HepG2 (cell line): ENCODE measurements at regions not wholly inside any gene's neighbourhood (a gene's known extent, or its start where the extent isn't known, plus 50 kb on each side); places are given as distances from the start of the nearest gene placed in this dataset.

ENCODE experiments used
- ATAC-seq: fragments of 200-7000 bp; cut with Tn5 transposase; 3 replicates; pipeline ENCODE4 v1.9.1; 2020; ENCODE audit warnings: mild to moderate bottlenecking, moderate library complexity
- BruUV-seq: library from RNA; stranded (reverse); fragments of 400-500 nt; replicated peaks from 2 replicates; lab custom pipeline; 2021; lab: Mats Ljungman, UMichigan
- CTCF ChIA-PET: fragments of 300-600 bp; formaldehyde crosslinking; extraction: SDS; loops from one replicate; lab custom pipeline; 2021; ENCODE audit warnings: low total read pairs, inconsistent platforms, low intra/inter-chr PET ratio; lab: Yijun Ruan, JAX
- POLR2A ChIA-PET: fragments of 350-600 bp; sonication (Branson Sonifier 250); formaldehyde crosslinking; loops from one replicate; lab custom pipeline; 2020; ENCODE audit warnings: antibody characterized with exemption, inconsistent platforms; lab: Yijun Ruan, JAX
- DNase-seq: peaks from one replicate; pipeline ENCODE4 v3.0.0-alpha.2; 2015; ENCODE audit warnings: low spot score
- FAIRE-seq: peaks from 3 replicates; lab custom pipeline; 2011; peaks lifted over from hg19 to GRCh38; lab: Jason Lieb, UNC
- H2AFZ ChIP-seq: one replicate; pipeline ENCODE4 v1.6.1; 2011; ENCODE audit warnings: low read length, inconsistent platforms
- H3K27ac ChIP-seq: fragments of 300-600 bp; 3 replicates; pipeline ENCODE4 v1.8.0; 2011; ENCODE audit warnings: mixed run types, mild to moderate bottlenecking, mixed read lengths, low read length, inconsistent platforms; ENCODE audit not compliant: insufficient read depth; ENCODE audit errors: extremely low read length
- H3K27me3 ChIP-seq, 2 experiments: fragments of 200-600 bp in 1 of 2; 2 replicates in 1 of 2; 3 replicates in 1 of 2; pipeline versions ENCODE4 v1.6.0 to v1.8.0; 2011; ENCODE audit warnings: low read length in 2 of 2, mild to moderate bottlenecking in 2 of 2, moderate library complexity in 2 of 2, inconsistent platforms in 1 of 2; ENCODE audit not compliant: insufficient read depth in 2 of 2, control insufficient read depth in 1 of 2
- H3K36me3 ChIP-seq, 2 experiments: fragments of 200-600 bp in 1 of 2; replicated peaks in 1 of 2; 2 replicates in 1 of 2; 3 replicates in 1 of 2; pipeline versions ENCODE4 v1.5.1 to v1.8.0; 2011; ENCODE audit warnings: low read length in 2 of 2, inconsistent platforms in 1 of 2; ENCODE audit not compliant: insufficient read depth in 2 of 2, control insufficient read depth in 1 of 2
- H3K4me1 ChIP-seq: 2 replicates; pipeline ENCODE4 v1.5.1; 2012; ENCODE audit warnings: low read length, inconsistent platforms; ENCODE audit not compliant: insufficient read depth
- H3K4me2 ChIP-seq: 2 replicates; pipeline ENCODE4 v1.6.0; 2011; ENCODE audit warnings: low read depth, low read length, inconsistent platforms
- H3K4me3 ChIP-seq, 3 experiments: fragments of 200-600 bp in 1 of 3; sonication (generic), shearing (Covaris generic) in 1 of 3; replicated peaks in 1 of 3; 2 replicates each; pipeline ENCODE4 v1.5.1; 2011 to 2016; ENCODE audit warnings: low read length in 3 of 3, inconsistent platforms in 2 of 3, low read depth in 2 of 3, mild to moderate bottlenecking in 2 of 3, control low read depth in 1 of 3, mixed read lengths in 1 of 3; ENCODE audit not compliant: insufficient read depth in 1 of 3
- H3K79me2 ChIP-seq: one replicate; pipeline ENCODE4 v1.6.1; 2011; ENCODE audit warnings: low read length, inconsistent platforms; ENCODE audit not compliant: insufficient read depth
- H3K9ac ChIP-seq: 2 replicates; pipeline ENCODE4 v1.6.0; 2011; ENCODE audit warnings: mild to moderate bottlenecking, low read depth, low read length, inconsistent platforms; ENCODE audit not compliant: insufficient read depth
- H3K9me3 ChIP-seq: 2 replicates; pipeline ENCODE4 v1.5.1; 2012; ENCODE audit warnings: mild to moderate bottlenecking, low read length
- H4K20me1 ChIP-seq: 2 replicates; pipeline ENCODE4 v1.6.0; 2011; ENCODE audit warnings: inconsistent platforms, mild to moderate bottlenecking, low read length, moderate library complexity; ENCODE audit not compliant: insufficient read depth
- GRHL1 ChIP-seq: sonication (generic); formaldehyde crosslinking; conservative IDR thresholded peaks from 2 replicates; pipeline ENCODE4 v1.8.0; 2022; ENCODE audit warnings: missing genetic modification reagents
- HCFC1 ChIP-seq: fragments of 150-350 bp; IDR thresholded peaks from 2 replicates; pipeline ENCODE4 v1.6.1; 2014; ENCODE audit warnings: low read depth, low read length
- NR2F1 ChIP-seq, 2 experiments: fragments of 450-650 bp in 1 of 2; formaldehyde crosslinking in 1 of 2; IDR thresholded peaks; 2 replicates each; pipeline versions ENCODE4 v1.5.0 to v1.6.1; 2016 to 2020; ENCODE audit warnings: mild to moderate bottlenecking in 1 of 2, missing compliant biosample characterization in 1 of 2, missing genetic modification reagents in 1 of 2, moderate library complexity in 1 of 2
- RBFOX2 ChIP-seq: fragments of 200-400 bp; formaldehyde crosslinking; IDR thresholded peaks from 2 replicates; pipeline ENCODE4 v1.6.1; 2017; ENCODE audit warnings: low read depth, mild to moderate bottlenecking, low read length
- RNF2 ChIP-seq: fragments of 450-650 bp; conservative IDR thresholded peaks from 2 replicates; pipeline ENCODE4 v1.6.1; 2016; ENCODE audit warnings: low read depth
- ZBTB8A ChIP-seq: sonication (generic); formaldehyde crosslinking; IDR thresholded peaks from 2 replicates; pipeline ENCODE4 v1.4.0; 2020; ENCODE audit warnings: mild to moderate bottlenecking, low read depth, missing genetic modification reagents, borderline replicate concordance
- ZFP90 ChIP-seq: sonication (generic); formaldehyde crosslinking; IDR thresholded peaks from 2 replicates; pipeline ENCODE4 v1.8.0; 2022; ENCODE audit warnings: missing genetic modification reagents, mild to moderate bottlenecking, inconsistent platforms, borderline replicate concordance
- ZNF136 ChIP-seq: sonication (generic); formaldehyde crosslinking; IDR thresholded peaks from 2 replicates; pipeline ENCODE4 v1.8.1; 2022; ENCODE audit warnings: low read depth, mild to moderate bottlenecking, moderate library complexity, missing genetic modification reagents
- ZNF577 ChIP-seq: sonication (generic); formaldehyde crosslinking; IDR thresholded peaks from 2 replicates; pipeline ENCODE4 v1.4.0; 2020; ENCODE audit warnings: mild to moderate bottlenecking, low read depth, missing genetic modification reagents, borderline replicate concordance
- ZNF629 ChIP-seq: sonication (generic); formaldehyde crosslinking; conservative IDR thresholded peaks from 2 replicates; pipeline ENCODE4 v1.5.0; 2020; ENCODE audit warnings: missing genetic modification reagents
- WGBS: methylation state at CpG from one replicate; pipeline ENCODE4 v1.1.6; 2017; ENCODE audit warnings: low lambda C conversion rate; 5-methylcytosine and 5-hydroxymethylcytosine counted together
- in situ Hi-C: cut with HindIII; loops from 2 replicates; pipeline ENCODE4 v1.10.0; 2017; ENCODE audit warnings: low pct_unique_long_range_greater_than_20kb; ENCODE audit not compliant: extremely low pct_ligation_motif_present
- intact Hi-C: fragments of 100-400 bp; cut with micrococcal nuclease; formaldehyde crosslinking; loops from one replicate; pipeline ENCODE4 v1.10.0; 2022; ENCODE audit not compliant: unreplicated experiment
- TF ChIP-seq, protein P1 (sequence below): fragments of 450-650 bp; IDR thresholded peaks from 2 replicates; pipeline ENCODE4 v1.6.1; 2016
- TF ChIP-seq, protein P2 (sequence below): sonication (generic); formaldehyde crosslinking; IDR thresholded peaks from 2 replicates; pipeline ENCODE4 v1.8.0; 2022; ENCODE audit warnings: missing genetic modification reagents, mild to moderate bottlenecking, borderline replicate concordance

DNA sequence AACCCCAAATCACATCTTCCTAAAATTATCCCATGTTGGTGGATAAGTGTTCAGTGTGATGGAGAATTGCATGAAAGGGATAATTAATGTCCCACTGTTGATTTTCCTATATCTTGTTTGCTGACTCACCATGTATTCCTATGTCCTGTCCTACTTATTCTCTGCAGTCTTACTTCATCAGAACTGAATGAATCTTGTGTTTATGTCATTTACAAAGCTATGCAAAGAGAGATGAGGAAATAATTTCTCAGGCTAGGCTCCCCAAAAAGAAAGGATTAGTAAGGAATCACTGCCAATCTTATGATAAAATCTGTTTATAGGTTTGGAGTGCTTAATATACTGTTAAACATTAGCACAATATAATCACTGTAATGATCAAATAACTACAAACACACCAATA is 360.8 kb downstream of the CRPPA start:
- H3K27me3 ChIP-seq: no peaks in the 10 kb centered on the region
- TF ChIP-seq NR2F1 (CRISPR knock-in tag; IDR thresholded peaks at IDR 0.05) (no peak), ZNF577 (CRISPR knock-in tag) (no peak), RNF2 (no peak)
- TF ChIP-seq, all 625 proteins: peak for 0
- Histone ChIP-seq H3K9ac (no peak overlapping the region), H3K79me2 (no peaks in the 10 kb centered on the region), H3K27ac (no peak overlapping the region), H3K4me2 (no peak overlapping the region), H3K4me1 (no peaks in the 10 kb centered on the region), H4K20me1 (no peaks in the 10 kb centered on the region), H3K9me3 (no peaks in the 10 kb centered on the region), H3K36me3 (no peaks in the 10 kb centered on the region), H2AFZ (no peak overlapping the region), H3K4me3 (no peak overlapping the region)
- in situ Hi-C loops: loop anchor here (25.0 kb wide), 3 partner anchors 748 to 1348 kb away; no protein-coding TSS in a partner anchor
- BruUV-seq: no TSS peak
- ChIA-PET POLR2A (no interaction called here), CTCF (no interaction called here)
- DNase-seq (no peak), ATAC-seq (no peak), FAIRE-seq (no peak)
- intact Hi-C loops: no loop called here

GRCh38 chr7:16055263-16055976 is 365.9 kb downstream of the CRPPA start:
- Histone ChIP-seq H3K27ac (no peak overlapping the region), H3K4me2 (no peak overlapping the region), H4K20me1 (no peaks in the 10 kb centered on the region), H3K36me3 (no peaks in the 10 kb centered on the region), H3K27me3 (no peaks in the 10 kb centered on the region), H3K9ac (no peak overlapping the region), H3K79me2 (no peaks in the 10 kb centered on the region), H3K4me1 (no peaks in the 10 kb centered on the region), H3K4me3 (no peak overlapping the region), H3K9me3 (no peaks in the 10 kb centered on the region), H2AFZ (no peak overlapping the region)
- ATAC-seq (no peak), FAIRE-seq (no peak), DNase-seq (no peak)
- POLR2A ChIA-PET: no interaction called here
- whole genome bisulfite sequencing: 20% methylated on average over 2 of the region's 2 CpGs
- in situ Hi-C loops: loop anchor here (25.0 kb wide), 3 partner anchors 743 to 1343 kb away; no protein-coding TSS in a partner anchor
- CTCF ChIA-PET: no interaction called here
- intact Hi-C loops: no loop called here
- no TSS peak for BruUV-seq
- TF ChIP-seq ZFP90 (no peak), HCFC1 (no peak), ZBTB8A (CRISPR knock-in tag) (no peak), ZNF629 (CRISPR knock-in tag) (no peak), GRHL1 (CRISPR knock-in tag) (no peak), ZNF136 (no peak), RBFOX2 (no peak)
- TF ChIP-seq, protein P1, sequence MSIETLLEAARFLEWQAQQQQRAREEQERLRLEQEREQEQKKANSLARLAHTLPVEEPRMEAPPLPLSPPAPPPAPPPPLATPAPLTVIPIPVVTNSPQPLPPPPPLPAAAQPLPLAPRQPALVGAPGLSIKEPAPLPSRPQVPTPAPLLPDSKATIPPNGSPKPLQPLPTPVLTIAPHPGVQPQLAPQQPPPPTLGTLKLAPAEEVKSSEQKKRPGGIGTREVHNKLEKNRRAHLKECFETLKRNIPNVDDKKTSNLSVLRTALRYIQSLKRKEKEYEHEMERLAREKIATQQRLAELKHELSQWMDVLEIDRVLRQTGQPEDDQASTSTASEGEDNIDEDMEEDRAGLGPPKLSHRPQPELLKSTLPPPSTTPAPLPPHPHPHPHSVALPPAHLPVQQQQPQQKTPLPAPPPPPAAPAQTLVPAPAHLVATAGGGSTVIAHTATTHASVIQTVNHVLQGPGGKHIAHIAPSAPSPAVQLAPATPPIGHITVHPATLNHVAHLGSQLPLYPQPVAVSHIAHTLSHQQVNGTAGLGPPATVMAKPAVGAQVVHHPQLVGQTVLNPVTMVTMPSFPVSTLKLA: no peak
- TF ChIP-seq, protein P2, sequence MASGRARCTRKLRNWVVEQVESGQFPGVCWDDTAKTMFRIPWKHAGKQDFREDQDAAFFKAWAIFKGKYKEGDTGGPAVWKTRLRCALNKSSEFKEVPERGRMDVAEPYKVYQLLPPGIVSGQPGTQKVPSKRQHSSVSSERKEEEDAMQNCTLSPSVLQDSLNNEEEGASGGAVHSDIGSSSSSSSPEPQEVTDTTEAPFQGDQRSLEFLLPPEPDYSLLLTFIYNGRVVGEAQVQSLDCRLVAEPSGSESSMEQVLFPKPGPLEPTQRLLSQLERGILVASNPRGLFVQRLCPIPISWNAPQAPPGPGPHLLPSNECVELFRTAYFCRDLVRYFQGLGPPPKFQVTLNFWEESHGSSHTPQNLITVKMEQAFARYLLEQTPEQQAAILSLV (CRISPR knock-in tag): no peak
